Left renal pelvis (tissue), 4 donors: ENCODE measurements at regions not wholly inside any gene's neighbourhood (a gene's known extent, or its start where the extent isn't known, plus 50 kb on each side); places are given as distances from the start of the nearest gene placed in this dataset.
"Not testable (repeated sequence)": the region's sequence is repeated elsewhere in the genome, so short reads cannot be mapped to it uniquely, and the experiment has no call there.

Experiments used
- DNase-seq, 4 donors: peaks; one replicate each; pipeline ENCODE4 v3.0.0-alpha.2; 2013; ENCODE audit warnings: low read depth in 4 of 4, low spot score in 3 of 4

- no peak for DNase-seq
These were observed 84.4 kb upstream of the SRD5A2 start for GRCh38 chr2:31664949-31665724.

- DNase-seq, result no peak
These were observed 80.1 kb upstream of the SRD5A2 start for GRCh38 chr2:31660812-31661335.

GRCh38 chr2:31660165-31660564 lies 79.4 kb upstream of the SRD5A2 start:
- no peak for DNase-seq

GRCh38 chr2:31654241-31654640 lies 73.5 kb upstream of the SRD5A2 start:
- DNase-seq, result no peak

- DNase-seq, result no peak
These were observed 71.0 kb upstream of the SRD5A2 start for GRCh38 chr2:31651736-31652135.

GRCh38 chr2:31651267-31651666 lies 70.5 kb upstream of the SRD5A2 start:
- no peak for DNase-seq

- DNase-seq, result no peak
These were observed 63.8 kb upstream of the SRD5A2 start for GRCh38 chr2:31644551-31644950.

GRCh38 chr2:31642707-31643106 lies 62.0 kb upstream of the SRD5A2 start:
- DNase-seq, result no peak

- DNase-seq, result not testable (repeated sequence)
These were observed 51.5 kb upstream of the SRD5A2 start for GRCh38 chr2:31632201-31632600.
